Inferior parietal cortex (tissue), 1 donor: ENCODE measurements at regions not wholly inside any gene's neighbourhood (a gene's known extent, or its start where the extent isn't known, plus 50 kb on each side); places are given as distances from the start of the nearest gene placed in this dataset.
A peak's percentile ranks its signal among the peaks of the same experiment; 100 is the strongest.

Source experiments
- DNase-seq: peaks from one replicate; pipeline ENCODE4 v3.0.0-alpha.2; 2016; ENCODE audit errors: extremely low spot score

GRCh38 chr7:12074889-12075288 is 136.2 kb upstream of the TMEM106B start:
- DNase-seq, result no peak

- DNase-seq, result no peak
Observed at GRCh38 chr7:12080006-12080405, 131.1 kb upstream of the TMEM106B start.

GRCh38 chr7:12085516-12085915 is 125.6 kb upstream of the TMEM106B start:
- no peak for DNase-seq

- DNase-seq, result no peak
Observed at GRCh38 chr7:12089951-12090756, 120.9 kb upstream of the TMEM106B start.

- DNase-seq, result no peak
Observed at GRCh38 chr7:12090757-12091221, 120.3 kb upstream of the TMEM106B start.

- no peak for DNase-seq
Observed at GRCh38 chr7:12091231-12091630, 119.9 kb upstream of the TMEM106B start.

GRCh38 chr7:12092499-12093130 is 118.5 kb upstream of the TMEM106B start:
- DNase-seq, result no peak

- DNase-seq, result peak; percentile 8
Observed at GRCh38 chr7:12093365-12093764, 117.7 kb upstream of the TMEM106B start.

GRCh38 chr7:12094365-12094921 is 116.7 kb upstream of the TMEM106B start:
- no peak for DNase-seq

- no peak for DNase-seq
Observed at GRCh38 chr7:12102126-12102525, 109.0 kb upstream of the TMEM106B start.

- no peak for DNase-seq
Observed at GRCh38 chr7:12102527-12102926, 108.6 kb upstream of the TMEM106B start.

GRCh38 chr7:12103948-12104347 is 107.1 kb upstream of the TMEM106B start:
- DNase-seq, result no peak

GRCh38 chr7:12107381-12107780 is 103.7 kb upstream of the TMEM106B start:
- DNase-seq, result no peak

- no peak for DNase-seq
Observed at GRCh38 chr7:12107841-12108254, 103.2 kb upstream of the TMEM106B start.

- no peak for DNase-seq
Observed at GRCh38 chr7:12110425-12110824, 100.7 kb upstream of the TMEM106B start.

GRCh38 chr7:12111422-12112405 is 99.4 kb upstream of the TMEM106B start:
- peak; percentile 16 for DNase-seq

- no peak for DNase-seq
Observed at GRCh38 chr7:12117170-12117569, 93.9 kb upstream of the TMEM106B start.

GRCh38 chr7:12119620-12120303 is 91.3 kb upstream of the TMEM106B start:
- no peak for DNase-seq

- no peak for DNase-seq
Observed at GRCh38 chr7:12120632-12121031, 90.5 kb upstream of the TMEM106B start.

- DNase-seq, result no peak
Observed at GRCh38 chr7:12123172-12123571, 87.9 kb upstream of the TMEM106B start.

GRCh38 chr7:12124028-12124427 is 87.1 kb upstream of the TMEM106B start:
- no peak for DNase-seq
